SK-N-SH (cell line): ENCODE measurements at regions not wholly inside any gene's neighbourhood (a gene's known extent, or its start where the extent isn't known, plus 50 kb on each side); places are given as distances from the start of the nearest gene placed in this dataset.

ENCODE experiments used
- CTCF ChIA-PET: fragments of 300-600, 350-600 bp; formaldehyde crosslinking; extraction: SDS; loops from one replicate; lab custom pipeline; 2021; lab: Yijun Ruan, JAX
- POLR2A ChIA-PET: fragments of 350-600 bp; sonication (Branson Sonifier 250); formaldehyde crosslinking; extraction: SDS; loops from one replicate; lab custom pipeline; 2020; ENCODE audit warnings: antibody characterized with exemption, inconsistent platforms; lab: Yijun Ruan, JAX
- DNase-seq: peaks from one replicate; pipeline ENCODE4 v3.0.0; 2012
- H2AFZ ChIP-seq: fragments of 200-600 bp; sonication (generic); 2 replicates; pipeline ENCODE4 v1.8.1; 2016; ENCODE audit warnings: antibody characterized with exemption, mild to moderate bottlenecking, low read depth
- H3F3A ChIP-seq: fragments of 200-600 bp; sonication (generic); replicated peaks from 2 replicates; pipeline ENCODE3; 2016; ENCODE audit warnings: antibody characterized with exemption, mild to moderate bottlenecking; ENCODE audit not compliant: insufficient read depth
- H3K27ac ChIP-seq, 2 experiments: fragments of 200-500 bp in 1 of 2; fragments of 200-600 bp in 1 of 2; sonication (Bioruptor generic) in 1 of 2; sonication (generic), shearing (Covaris generic) in 1 of 2; 2 replicates each; pipeline versions ENCODE4 v1.5.1 to v1.6.1; 2014 to 2016; ENCODE audit warnings: low read depth in 2 of 2, inconsistent platforms in 1 of 2, low read length in 1 of 2, mild to moderate bottlenecking in 1 of 2, mixed read lengths in 1 of 2
- H3K27me3 ChIP-seq: fragments of 200-600 bp; sonication (generic), shearing (Covaris generic); 2 replicates; pipeline ENCODE4 v1.6.1; 2016; ENCODE audit warnings: mixed run types; ENCODE audit not compliant: insufficient read depth
- H3K36me3 ChIP-seq, 2 experiments: fragments of 200-500 bp in 1 of 2; fragments of 200-600 bp in 1 of 2; sonication (Bioruptor generic) in 1 of 2; sonication (generic) in 1 of 2; replicated peaks in 1 of 2; 2 replicates each; pipeline versions ENCODE3 to v1.5.1; 2014 to 2016; ENCODE audit warnings: low read length in 1 of 2, mild to moderate bottlenecking in 1 of 2; ENCODE audit not compliant: insufficient read depth in 2 of 2, control insufficient read depth in 1 of 2
- H3K4me1 ChIP-seq, 2 experiments: fragments of 200-500 bp in 1 of 2; fragments of 200-600 bp in 1 of 2; sonication (Bioruptor generic) in 1 of 2; sonication (generic), shearing (Covaris generic) in 1 of 2; 2 replicates each; pipeline versions ENCODE4 v1.5.1 to v1.6.1; 2014 to 2016; ENCODE audit warnings: low read depth in 1 of 2, low read length in 1 of 2, mixed run types in 1 of 2; ENCODE audit not compliant: insufficient read depth in 2 of 2, control insufficient read depth in 1 of 2
- H3K4me2 ChIP-seq: fragments of 200-600 bp; sonication (generic), shearing (Covaris generic); 2 replicates; pipeline ENCODE4 v1.6.1; 2017; ENCODE audit warnings: mixed run types
- H3K4me3 ChIP-seq, 2 experiments: fragments of 200-500 bp in 1 of 2; fragments of 200-600 bp in 1 of 2; sonication (Bioruptor generic) in 1 of 2; sonication (generic), shearing (Covaris generic) in 1 of 2; 2 replicates each; pipeline versions ENCODE4 v1.5.1 to v1.8.1; 2014 to 2016; ENCODE audit warnings: low read depth in 2 of 2, inconsistent platforms in 1 of 2, low read length in 1 of 2, mild to moderate bottlenecking in 1 of 2, mixed read lengths in 1 of 2, moderate library complexity in 1 of 2
- H3K79me2 ChIP-seq: fragments of 200-600 bp; sonication (generic); 2 replicates; pipeline ENCODE4 v1.8.1; 2017; ENCODE audit warnings: mild to moderate bottlenecking; ENCODE audit not compliant: insufficient read depth
- H3K9ac ChIP-seq: fragments of 200-600 bp; sonication (generic); 2 replicates; pipeline ENCODE4 v1.6.1; 2017; ENCODE audit warnings: mixed run types
- H3K9me2 ChIP-seq: fragments of 200-600 bp; sonication (generic); 2 replicates; pipeline ENCODE4 v1.6.1; 2017; ENCODE audit warnings: mixed run types
- H3K9me3 ChIP-seq: fragments of 200-600 bp; sonication (generic); 2 replicates; pipeline ENCODE4 v1.6.1; 2017; ENCODE audit warnings: mixed run types, mild to moderate bottlenecking, moderate library complexity
- H4K20me1 ChIP-seq: fragments of 200-600 bp; sonication (generic); 2 replicates; pipeline ENCODE4 v1.6.1; 2017; ENCODE audit warnings: mild to moderate bottlenecking, mixed run types; ENCODE audit not compliant: insufficient read depth
- CHD2 ChIP-seq: fragments of 150-350 bp; IDR thresholded peaks from 2 replicates; pipeline ENCODE4 v1.6.1; 2018; ENCODE audit warnings: low read length; ENCODE audit not compliant: partially characterized antibody
- EP300 ChIP-seq, 2 experiments: IDR thresholded peaks; 2 replicates each; pipeline versions ENCODE4 v1.4.0 to v1.6.1; 2012; ENCODE audit warnings: borderline replicate concordance in 1 of 2, low read depth in 1 of 2, low read length in 1 of 2
- FOSL2 ChIP-seq: IDR thresholded peaks from 2 replicates; pipeline ENCODE4 v1.4.0; 2012; ENCODE audit warnings: low read depth, mild to moderate bottlenecking, moderate library complexity, borderline replicate concordance
- FOXJ3 ChIP-seq: sonication (generic); formaldehyde crosslinking; IDR thresholded peaks from 2 replicates; pipeline ENCODE4 v1.5.1; 2020; ENCODE audit warnings: mild to moderate bottlenecking, missing genetic modification reagents
- FOXM1 ChIP-seq: IDR thresholded peaks from 2 replicates; pipeline ENCODE4 v1.4.0; 2012; ENCODE audit warnings: low read depth, mild to moderate bottlenecking
- GABPA ChIP-seq: IDR thresholded peaks from 2 replicates; pipeline ENCODE4 v1.4.0; 2012; ENCODE audit warnings: low read depth, mild to moderate bottlenecking
- MAX ChIP-seq: IDR thresholded peaks from 2 replicates; pipeline ENCODE4 v1.4.0; 2012; ENCODE audit warnings: low read depth
- MEF2A ChIP-seq: IDR thresholded peaks from 2 replicates; pipeline ENCODE4 v1.4.0; 2012; ENCODE audit warnings: low read depth, borderline replicate concordance
- NFIC ChIP-seq: IDR thresholded peaks from 2 replicates; pipeline ENCODE4 v1.4.0; 2012; ENCODE audit warnings: borderline replicate concordance
- NRF1 ChIP-seq: IDR thresholded peaks from 2 replicates; pipeline ENCODE4 v1.6.1; 2012; ENCODE audit warnings: low read depth, mild to moderate bottlenecking, low read length
- PBX3 ChIP-seq: IDR thresholded peaks from 2 replicates; pipeline ENCODE4; 2012
- POLR2AphosphoS5 ChIP-seq: IDR thresholded peaks from 2 replicates; pipeline ENCODE4 v1.6.1; 2012; ENCODE audit warnings: low read depth, low read length
- RAD21 ChIP-seq: IDR thresholded peaks from 2 replicates; pipeline ENCODE4 v1.6.1; 2012; ENCODE audit warnings: mild to moderate bottlenecking, low read length
- RCOR1 ChIP-seq: fragments of 150-350 bp; IDR thresholded peaks from 2 replicates; pipeline ENCODE4 v1.6.1; 2017; ENCODE audit warnings: antibody characterized with exemption, low read length
- RXRA ChIP-seq: IDR thresholded peaks from 2 replicates; pipeline ENCODE4 v1.4.0; 2012; ENCODE audit warnings: low read depth, mild to moderate bottlenecking, borderline replicate concordance
- SMC3 ChIP-seq: IDR thresholded peaks from 2 replicates; pipeline ENCODE4 v1.6.1; 2012; ENCODE audit warnings: low read depth, low read length, improper control_type of control experiment
- TEAD4 ChIP-seq: IDR thresholded peaks from 2 replicates; pipeline ENCODE4 v1.4.0; 2012; ENCODE audit warnings: mild to moderate bottlenecking, borderline replicate concordance; ENCODE audit not compliant: insufficient read depth
- USF2 ChIP-seq: fragments of 150-350 bp; IDR thresholded peaks from 2 replicates; pipeline ENCODE4 v1.6.1; 2017; ENCODE audit warnings: antibody characterized with exemption, low read length, low read depth, borderline replicate concordance
- YY1 ChIP-seq: IDR thresholded peaks from 2 replicates; pipeline ENCODE4 v1.4.0; 2012; ENCODE audit warnings: low read depth, mild to moderate bottlenecking
- WGBS: methylation state at CpG from one replicate; pipeline ENCODE4 v1.1.6; 2017; ENCODE audit warnings: low lambda C conversion rate; 5-methylcytosine and 5-hydroxymethylcytosine counted together

- ChIA-PET CTCF (no interaction called here), POLR2A (no interaction called here)
- Histone ChIP-seq H3K4me1 (no peaks in the 10 kb centered on the region), H4K20me1 (no peaks in the 10 kb centered on the region), H3K9ac (no peak overlapping the region), H3K4me2 (no peak overlapping the region), H3K4me3 (no peak overlapping the region), H3K79me2 (no peaks in the 10 kb centered on the region), H3K27me3 (peaks cover 6% of the 10 kb centered on the region; the same call in 1 of the 2 replicates), H3K9me3 (no peaks in the 10 kb centered on the region), H3F3A (no peaks in the 10 kb centered on the region), H3K9me2 (peaks cover 3% of the 10 kb centered on the region; the same call in 1 of the 2 replicates), H3K36me3 (no peaks in the 10 kb centered on the region), H3K27ac (no peak overlapping the region), H2AFZ (no peak overlapping the region)
- WGBS, result 13% methylated on average over 2 of the region's 2 CpGs
- TF ChIP-seq CHD2 (no peak), PBX3 (no peak), NRF1 (no peak), POLR2AphosphoS5 (no peak), EP300 (IDR thresholded peaks at IDR 0.05; ENCODE audit: borderline replicate concordance in 1 of 2, low read depth in 1 of 2, low read length in 1 of 2) (no peak), RXRA (no peak), FOXJ3 (CRISPR knock-in tag) (no peak), MEF2A (no peak), NFIC (no peak), RAD21 (no peak), GABPA (no peak), TEAD4 (no peak), RCOR1 (no peak), FOSL2 (no peak), SMC3 (no peak), MAX (no peak), YY1 (no peak), USF2 (no peak)
- no peak for DNase-seq
Measured at GRCh38 chrX:49773993-49774392, 55.1 kb upstream of the PAGE4 start.

- WGBS, result 0% methylated on average over 1 of the region's 1 CpG
- no peaks in the 10 kb centered on the region for H4K20me1 ChIP-seq
- no peaks in the 10 kb centered on the region for H3F3A ChIP-seq
- no peak overlapping the region for H3K9ac ChIP-seq
- H3K27me3 ChIP-seq, result peaks cover 27% of the 10 kb centered on the region; the same call in 1 of the 2 replicates
- TF ChIP-seq FOXM1, result no peak
- no peaks in the 10 kb centered on the region for H3K4me1 ChIP-seq
- no peaks in the 10 kb centered on the region for H3K79me2 ChIP-seq
- no peak overlapping the region for H3K4me3 ChIP-seq
- no peaks in the 10 kb centered on the region for H3K9me3 ChIP-seq
- no peaks in the 10 kb centered on the region for H3K9me2 ChIP-seq
- ChIA-PET CTCF (interaction anchor here (1.1 kb wide), 1 partner anchor 71 kb away, joined by 4 read pairs; no protein-coding TSS in a partner anchor), POLR2A (no interaction called here)
- DNase-seq, result no peak
- no peaks in the 10 kb centered on the region for H3K36me3 ChIP-seq
- no peak overlapping the region for H3K4me2 ChIP-seq
- no peak overlapping the region for H3K27ac ChIP-seq
- H2AFZ ChIP-seq, result no peak overlapping the region
Measured at GRCh38 chrX:49767236-49767635, 61.9 kb upstream of the PAGE4 start.
